GM12878 (cell line): ENCODE measurements at regions not wholly inside any gene's neighbourhood (a gene's known extent, or its start where the extent isn't known, plus 50 kb on each side); places are given as distances from the start of the nearest gene placed in this dataset.

Experiments used
- ATAC-seq: fragments of 200-7000 bp; cut with Tn5 transposase; 3 replicates; pipeline ENCODE4 v1.9.1; 2020; ENCODE audit warnings: mild to moderate bottlenecking, moderate library complexity
- BruUV-seq: library from RNA; stranded (reverse); fragments of 400-500 nt; replicated peaks from 2 replicates; lab custom pipeline; 2021; lab: Mats Ljungman, UMichigan
- CTCF ChIA-PET: fragments of 300-600 bp; sonication (Branson Sonifier 250); formaldehyde crosslinking; extraction: SDS; loops from one replicate; lab custom pipeline; 2021; ENCODE audit warnings: inconsistent platforms; lab: Yijun Ruan, JAX
- POLR2A ChIA-PET: fragments of 350-600 bp; formaldehyde crosslinking; extraction: SDS; loops from one replicate; lab custom pipeline; 2021; ENCODE audit warnings: inconsistent platforms; lab: Charles Lee
- RAD21 ChIA-PET: fragments of 300-600 bp; sonication (Branson Sonifier 250); formaldehyde crosslinking; loops from one replicate; lab custom pipeline; 2023; ENCODE audit warnings: antibody characterized with exemption; ENCODE audit not compliant: unreplicated experiment; lab: Charles Lee
- SMC1A ChIA-PET: fragments of 300-600 bp; sonication (Branson Sonifier 250); formaldehyde crosslinking; loops from one replicate; lab custom pipeline; 2023; ENCODE audit not compliant: unreplicated experiment, uncharacterized antibody; lab: Charles Lee
- DNase-seq: peaks from one replicate; pipeline ENCODE4 v3.0.0-alpha.2; 2011; ENCODE audit warnings: low read depth, low spot score
- FAIRE-seq: peaks from 3 replicates; lab custom pipeline; 2011; peaks lifted over from hg19 to GRCh38; lab: Jason Lieb, UNC
- H2AFZ ChIP-seq: 2 replicates; pipeline ENCODE4 v1.6.0; 2011; ENCODE audit warnings: low read depth, low read length, control low read depth; ENCODE audit not compliant: control insufficient read depth
- H3K27ac ChIP-seq: 2 replicates; pipeline ENCODE4 v1.5.1; 2011; ENCODE audit warnings: control low read depth; ENCODE audit not compliant: control insufficient read depth, insufficient read depth
- H3K27me3 ChIP-seq, 2 experiments: replicated peaks in 1 of 2; 2 replicates each; pipeline versions ENCODE4 v1.6.0 to v1.6.1; 2011; ENCODE audit warnings: low read length in 1 of 2; ENCODE audit not compliant: control insufficient read depth in 2 of 2, insufficient read depth in 2 of 2
- H3K36me3 ChIP-seq, 2 experiments: 2 replicates each; pipeline ENCODE4 v1.5.1; 2011; ENCODE audit warnings: low read length in 1 of 2; ENCODE audit not compliant: control insufficient read depth in 2 of 2, insufficient read depth in 2 of 2
- H3K4me1 ChIP-seq: 2 replicates; pipeline ENCODE4 v1.6.1; 2011; ENCODE audit warnings: mild to moderate bottlenecking, low read length, moderate library complexity, mixed read lengths; ENCODE audit not compliant: control insufficient read depth, insufficient read depth
- H3K4me2 ChIP-seq: 2 replicates; pipeline ENCODE4 v1.6.0; 2011; ENCODE audit warnings: control low read depth; ENCODE audit not compliant: control insufficient read depth, insufficient read depth
- H3K4me3 ChIP-seq: fragments of 200-600 bp; sonication (generic); 2 replicates; pipeline ENCODE4 v1.5.1; 2016
- H3K79me2 ChIP-seq: 2 replicates; pipeline ENCODE4 v1.6.0; 2011; ENCODE audit warnings: low read length; ENCODE audit not compliant: control insufficient read depth, insufficient read depth
- H3K9ac ChIP-seq: 2 replicates; pipeline ENCODE4 v1.8.0; 2011; ENCODE audit warnings: low read length, control low read depth, mixed read lengths; ENCODE audit not compliant: control insufficient read depth, insufficient read depth
- H3K9me3 ChIP-seq: replicated peaks from 3 replicates; pipeline ENCODE4 v1.5.1; 2011; ENCODE audit warnings: mild to moderate bottlenecking, low read length; ENCODE audit not compliant: control insufficient read depth, insufficient read depth
- H4K20me1 ChIP-seq: 2 replicates; pipeline ENCODE4 v1.6.0; 2011; ENCODE audit not compliant: control insufficient read depth, insufficient read depth
- CBFB ChIP-seq: IDR thresholded peaks from 2 replicates; pipeline ENCODE4 v1.6.1; 2016; ENCODE audit warnings: antibody characterized with exemption, low read depth
- CEBPZ ChIP-seq: fragments of 150-350 bp; IDR thresholded peaks from 2 replicates; pipeline ENCODE4 v1.6.1; 2016; ENCODE audit warnings: low read depth, low read length
- CREB1 ChIP-seq: IDR thresholded peaks from 2 replicates; pipeline ENCODE4 v1.6.1; 2012; ENCODE audit warnings: low read depth, mild to moderate bottlenecking, inconsistent platforms
- POLR2A ChIP-seq: IDR thresholded peaks from 2 replicates; pipeline ENCODE4 v1.6.1; 2011; ENCODE audit warnings: low read depth, mild to moderate bottlenecking, low read length
- RB1 ChIP-seq: fragments of 450-650 bp; formaldehyde crosslinking; IDR thresholded peaks from 2 replicates; pipeline ENCODE4 v1.6.1; 2017; ENCODE audit warnings: mild to moderate bottlenecking, borderline replicate concordance
- RFX5 ChIP-seq: IDR thresholded peaks from 2 replicates; pipeline ENCODE4 v1.6.1; 2011; ENCODE audit warnings: low read depth, low read length, improper control_type of control experiment
- WGBS: methylation state at CpG from one replicate; pipeline ENCODE4 v1.1.6; 2016; ENCODE audit warnings: low lambda C conversion rate; ENCODE audit not compliant: insufficient replicate concordance, insufficient coverage; ENCODE audit errors: missing lambda C conversion rate; 5-methylcytosine and 5-hydroxymethylcytosine counted together
- in situ Hi-C: fragments of 300-500 bp; cut with MboI; formaldehyde crosslinking; loops from 9 replicates; pipeline ENCODE4 v1.14.3; 2018; ENCODE audit warnings: mixed read lengths
- intact Hi-C: fragments of 100-400 bp; cut with micrococcal nuclease; formaldehyde crosslinking; loops from one replicate; pipeline ENCODE4 v1.14.2; 2022; ENCODE audit not compliant: unreplicated experiment
- TF ChIP-seq, protein P1 (sequence below), 3 experiments: IDR thresholded peaks in 2 of 3; conservative IDR thresholded peaks in 1 of 3; 2 replicates each; pipeline ENCODE4 v1.5.1; 2011; ENCODE audit warnings: low read depth in 3 of 3, low read length in 3 of 3, mild to moderate bottlenecking in 3 of 3, control low read depth in 2 of 3, moderate library complexity in 2 of 3, inconsistent platforms in 1 of 3, mixed read lengths in 1 of 3; ENCODE audit not compliant: control insufficient read depth in 2 of 3, insufficient read depth in 1 of 3; ENCODE audit errors: extremely low read depth in 1 of 3
- TF ChIP-seq, protein P2 (sequence below): fragments of 450-650 bp; IDR thresholded peaks from 2 replicates; pipeline ENCODE4 v1.6.1; 2016; ENCODE audit warnings: mild to moderate bottlenecking

DNA sequence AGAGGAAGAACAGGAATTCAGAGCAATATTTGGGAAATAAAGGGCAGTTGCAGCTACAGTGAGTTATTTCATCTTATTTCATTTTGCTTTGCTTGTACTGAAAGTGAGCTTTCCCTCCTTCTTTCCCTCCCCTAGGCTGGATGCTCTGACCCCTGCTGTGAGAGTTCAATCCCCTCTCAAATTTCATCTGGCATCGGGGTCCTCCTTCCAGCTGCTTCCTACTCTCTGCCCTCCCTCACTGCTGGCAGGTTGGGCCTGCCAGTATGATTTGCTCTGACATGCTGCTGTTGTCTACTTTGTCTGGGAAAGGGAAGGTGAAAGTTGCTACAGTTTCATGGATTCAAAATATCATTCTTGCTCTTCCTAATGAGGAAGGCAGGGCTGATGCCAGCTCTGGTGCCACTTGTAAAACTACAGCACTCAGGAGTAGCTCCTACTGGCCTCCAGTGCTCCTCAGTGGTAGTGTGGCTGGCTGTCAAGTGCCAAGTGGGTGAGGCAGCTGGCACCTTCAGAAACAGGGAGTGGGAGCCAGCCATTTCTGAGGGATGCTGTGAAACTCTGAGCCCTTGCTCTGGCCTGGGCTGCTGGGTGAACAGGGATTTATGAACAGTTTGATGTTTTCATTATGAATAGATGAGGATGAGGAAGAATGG lies 408.6 kb downstream of the HAPSTR1 start:
- CTCF ChIA-PET: no interaction called here
- Histone ChIP-seq H3K4me2 (no peak overlapping the region), H3K4me1 (no peaks in the 10 kb centered on the region), H3K79me2 (no peaks in the 10 kb centered on the region), H3K27ac (no peak overlapping the region), H3K9ac (no peak overlapping the region), H3K9me3 (no peaks in the 10 kb centered on the region), H3K36me3 (no peaks in the 10 kb centered on the region), H2AFZ (no peak overlapping the region), H3K27me3 (no peaks in the 10 kb centered on the region), H4K20me1 (no peaks in the 10 kb centered on the region), H3K4me3 (no peak overlapping the region)
- 0% methylated on average over 1 of the region's 1 CpG for WGBS
- no peak for FAIRE-seq
- RAD21 ChIA-PET: no interaction called here
- no peak for ATAC-seq
- in situ Hi-C loops: no loop called here
- no TSS peak for BruUV-seq
- SMC1A ChIA-PET: interaction anchor here (0.9 kb wide), 1 partner anchor 149 kb away, joined by 3 read pairs; no protein-coding TSS in a partner anchor
- TF ChIP-seq CBFB: no peak
- TF ChIP-seq, protein P1, sequence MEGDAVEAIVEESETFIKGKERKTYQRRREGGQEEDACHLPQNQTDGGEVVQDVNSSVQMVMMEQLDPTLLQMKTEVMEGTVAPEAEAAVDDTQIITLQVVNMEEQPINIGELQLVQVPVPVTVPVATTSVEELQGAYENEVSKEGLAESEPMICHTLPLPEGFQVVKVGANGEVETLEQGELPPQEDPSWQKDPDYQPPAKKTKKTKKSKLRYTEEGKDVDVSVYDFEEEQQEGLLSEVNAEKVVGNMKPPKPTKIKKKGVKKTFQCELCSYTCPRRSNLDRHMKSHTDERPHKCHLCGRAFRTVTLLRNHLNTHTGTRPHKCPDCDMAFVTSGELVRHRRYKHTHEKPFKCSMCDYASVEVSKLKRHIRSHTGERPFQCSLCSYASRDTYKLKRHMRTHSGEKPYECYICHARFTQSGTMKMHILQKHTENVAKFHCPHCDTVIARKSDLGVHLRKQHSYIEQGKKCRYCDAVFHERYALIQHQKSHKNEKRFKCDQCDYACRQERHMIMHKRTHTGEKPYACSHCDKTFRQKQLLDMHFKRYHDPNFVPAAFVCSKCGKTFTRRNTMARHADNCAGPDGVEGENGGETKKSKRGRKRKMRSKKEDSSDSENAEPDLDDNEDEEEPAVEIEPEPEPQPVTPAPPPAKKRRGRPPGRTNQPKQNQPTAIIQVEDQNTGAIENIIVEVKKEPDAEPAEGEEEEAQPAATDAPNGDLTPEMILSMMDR (IDR thresholded peaks at IDR 0.05 in 2 of 3, conservative IDR thresholded peaks at IDR 0.05 in 1 of 3; ENCODE audit: control insufficient read depth in 2 of 3, extremely low read depth in 1 of 3, insufficient read depth in 1 of 3, low read depth in 3 of 3, low read length in 3 of 3): no peak
- TF ChIP-seq RB1: no peak
- TF ChIP-seq POLR2A: no peak
- no peak for TF ChIP-seq RFX5
- no peak for TF ChIP-seq CREB1
- intact Hi-C loops: no loop called here
- POLR2A ChIA-PET: no interaction called here
- no peak for DNase-seq

GRCh38 chr16:9500872-9501271 lies 409.4 kb downstream of the HAPSTR1 start:
- Histone ChIP-seq H3K9me3 (no peaks in the 10 kb centered on the region), H3K4me2 (no peak overlapping the region), H3K9ac (no peak overlapping the region), H2AFZ (no peak overlapping the region), H3K79me2 (no peaks in the 10 kb centered on the region), H3K36me3 (no peaks in the 10 kb centered on the region), H3K27me3 (no peaks in the 10 kb centered on the region), H4K20me1 (no peaks in the 10 kb centered on the region), H3K4me3 (no peak overlapping the region), H3K4me1 (no peaks in the 10 kb centered on the region), H3K27ac (no peak overlapping the region)
- intact Hi-C loops: no loop called here
- ChIA-PET RAD21 (no interaction called here), POLR2A (no interaction called here), SMC1A (no interaction called here), CTCF (no interaction called here)
- WGBS: 18% methylated on average over 2 of the region's 2 CpGs
- in situ Hi-C loops: no loop called here
- ATAC-seq (no peak), FAIRE-seq (no peak), DNase-seq (no peak)
- TF ChIP-seq, protein P2, sequence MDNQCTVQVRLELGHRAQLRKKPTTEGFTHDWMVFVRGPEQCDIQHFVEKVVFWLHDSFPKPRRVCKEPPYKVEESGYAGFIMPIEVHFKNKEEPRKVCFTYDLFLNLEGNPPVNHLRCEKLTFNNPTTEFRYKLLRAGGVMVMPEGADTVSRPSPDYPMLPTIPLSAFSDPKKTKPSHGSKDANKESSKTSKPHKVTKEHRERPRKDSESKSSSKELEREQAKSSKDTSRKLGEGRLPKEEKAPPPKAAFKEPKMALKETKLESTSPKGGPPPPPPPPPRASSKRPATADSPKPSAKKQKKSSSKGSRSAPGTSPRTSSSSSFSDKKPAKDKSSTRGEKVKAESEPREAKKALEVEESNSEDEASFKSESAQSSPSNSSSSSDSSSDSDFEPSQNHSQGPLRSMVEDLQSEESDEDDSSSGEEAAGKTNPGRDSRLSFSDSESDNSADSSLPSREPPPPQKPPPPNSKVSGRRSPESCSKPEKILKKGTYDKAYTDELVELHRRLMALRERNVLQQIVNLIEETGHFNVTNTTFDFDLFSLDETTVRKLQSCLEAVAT: peak; percentile 58; the same call in 1 of the 2 replicates
- no peak for TF ChIP-seq CEBPZ
- BruUV-seq: no TSS peak
